Spleen (tissue), 11 donors: ENCODE measurements at regions not wholly inside any gene's neighbourhood (a gene's known extent, or its start where the extent isn't known, plus 50 kb on each side); places are given as distances from the start of the nearest gene placed in this dataset.
"Not testable (repeated sequence)": the region's sequence is repeated elsewhere in the genome, so short reads cannot be mapped to it uniquely, and the experiment has no call there.

Source experiments
- DNase-seq: peaks from one replicate; pipeline ENCODE4 v3.0.0-alpha.2; 2020
- H3K27ac ChIP-seq, 8 donors: fragments of 200-600 bp; sonication (generic) in 7 of 8; 1 replicate in 4 of 8; 2 replicates in 4 of 8; pipeline versions ENCODE4 v1.5.0 to v1.8.0; 2016 to 2021; ENCODE audit warnings: inconsistent platforms in 4 of 8, mild to moderate bottlenecking in 4 of 8, moderate library complexity in 1 of 8
- H3K27me3 ChIP-seq, 7 donors: fragments of 200-600 bp; sonication (generic) in 6 of 7; replicated peaks in 1 of 7; 1 replicate in 4 of 7; 2 replicates in 3 of 7; pipeline versions ENCODE4 v1.5.0 to v1.8.0; 2016 to 2021; ENCODE audit warnings: inconsistent platforms in 3 of 7, mild to moderate bottlenecking in 1 of 7
- H3K36me3 ChIP-seq, 6 donors: fragments of 200-600 bp; sonication (generic) in 5 of 6; 1 replicate in 4 of 6; 2 replicates in 2 of 6; pipeline versions ENCODE4 v1.5.0 to v1.8.0; 2016 to 2021; ENCODE audit warnings: inconsistent platforms in 2 of 6
- H3K4me1 ChIP-seq, 6 donors: fragments of 200-600 bp; sonication (generic) in 5 of 6; 1 replicate in 3 of 6; 2 replicates in 3 of 6; pipeline versions ENCODE4 v1.5.0 to v1.8.0; 2016 to 2021; ENCODE audit warnings: inconsistent platforms in 3 of 6
- H3K4me3 ChIP-seq, 8 donors: fragments of 200-600 bp; sonication (generic) in 7 of 8; 1 replicate in 4 of 8; 2 replicates in 4 of 8; pipeline versions ENCODE4 v1.5.0 to v1.8.0; 2016 to 2021; ENCODE audit warnings: inconsistent platforms in 4 of 8, mild to moderate bottlenecking in 4 of 8, moderate library complexity in 2 of 8
- H3K9me3 ChIP-seq, 8 donors: fragments of 200-600 bp; sonication (generic) in 7 of 8; 1 replicate in 4 of 8; 2 replicates in 4 of 8; pipeline versions ENCODE4 v1.5.0 to v1.8.0; 2016 to 2021; ENCODE audit warnings: inconsistent platforms in 4 of 8
- WGBS, 5 donors: extraction: QIAGEN DNeasy Blood & Tissue Kit in 3 of 5; methylation state at CpG; one replicate each; pipeline versions ENCODE4 v1.1.5 to v1.1.7; 2013 to 2018; 5-methylcytosine and 5-hydroxymethylcytosine counted together
- intact Hi-C: fragments of 100-400 bp; cut with DNase I; formaldehyde crosslinking; loops from one replicate; pipeline ENCODE4 v1.15.0; 2023; ENCODE audit warnings: low total_unique reads
- TF ChIP-seq, protein P1 (sequence below), 11 experiments: fragments of 200-600 bp in 7 of 11; fragments of 450-650 bp in 4 of 11; sonication (generic) in 4 of 11; IDR thresholded peaks in 8 of 11; conservative IDR thresholded peaks in 3 of 11; 1 replicate in 7 of 11; 2 replicates in 4 of 11; pipeline versions ENCODE4 v1.4.0 to v1.8.0; 2016 to 2021; ENCODE audit warnings: antibody characterized with exemption in 11 of 11, inconsistent platforms in 4 of 11, mild to moderate bottlenecking in 1 of 11
- donor health status: healthy with polysubstance abuse.
- donor health status: DM: no; HTN: no; CAD: no; lungs with moderate emphysema.
- donor health status: DM: no; HTN: no; CAD: no.
- donor health status: Bipolar disorder and iron deficiency.
- donor health status: healthy.
- donor health status: DM: no; HTN: no; CAD: no.
- donor health status: DM: yes; HTN: yes; CAD: no.

DNA sequence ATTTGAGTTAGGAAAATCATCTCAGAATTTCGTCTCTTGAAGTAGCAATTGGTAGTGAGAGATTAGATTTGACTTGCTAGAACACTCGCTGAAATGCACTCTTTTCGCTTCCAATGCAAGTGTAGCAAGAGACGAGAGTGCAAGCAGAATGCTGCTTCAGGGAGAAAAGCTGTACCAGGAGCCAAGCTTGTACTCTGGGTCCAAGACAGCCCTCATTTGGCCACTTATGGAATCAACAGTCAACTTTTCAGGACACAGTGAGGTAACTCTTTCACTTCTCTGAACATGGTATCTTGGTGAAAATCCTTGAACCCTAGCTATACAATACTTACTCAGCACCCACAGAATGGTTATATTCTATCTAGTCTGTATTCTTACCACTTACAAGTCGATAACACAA lies 107.6 kb upstream of the TERB2 start:
- H3K9me3 ChIP-seq, intact Hi-C loops, H3K36me3 ChIP-seq, H3K27ac ChIP-seq, DNase-seq, H3K4me3 ChIP-seq, H3K27me3 ChIP-seq: not testable (repeated sequence)
- 80 to 89% (median 85%) methylated on average over 5 of the region's 5 CpGs for WGBS, 5 donors
- peaks cover 0 to 11% (median 3%) of the 10 kb centered on the region in 6 donors for H3K4me1 ChIP-seq

DNA sequence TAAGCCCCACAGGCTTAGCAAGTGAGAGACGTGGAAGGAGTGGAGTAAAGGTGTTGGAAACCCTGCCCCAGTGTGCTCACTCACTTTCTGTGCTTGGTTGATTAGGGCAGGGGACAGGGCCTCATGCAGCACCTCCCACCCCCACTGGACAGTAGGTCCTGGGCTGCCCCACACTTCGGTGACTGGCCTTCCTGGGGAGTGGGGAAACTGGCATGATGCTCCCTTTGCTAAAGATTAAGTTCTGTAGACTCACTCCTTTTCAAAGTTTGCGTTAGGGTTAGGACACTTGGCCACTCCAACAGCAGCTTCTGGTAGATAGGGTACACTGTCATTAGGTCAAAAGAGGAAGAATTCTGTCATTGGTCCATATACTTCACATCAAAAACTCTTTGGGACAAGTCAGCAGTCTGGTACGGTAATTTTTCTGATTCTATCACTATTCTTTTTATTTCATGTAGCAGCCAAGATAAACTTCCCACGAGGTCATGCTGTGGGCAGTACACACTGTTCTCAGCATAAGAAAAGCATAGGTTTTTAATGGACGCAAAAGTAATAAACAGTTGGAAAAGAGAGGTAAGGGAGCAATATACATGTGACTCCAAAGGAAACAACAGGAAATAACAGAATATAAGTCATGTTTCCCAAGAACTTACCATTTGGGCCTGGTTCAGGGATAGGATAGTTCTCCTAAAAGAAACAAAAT lies 106.6 kb upstream of the TERB2 start:
- intact Hi-C loops, H3K36me3 ChIP-seq, H3K4me3 ChIP-seq, H3K27ac ChIP-seq, DNase-seq, H3K9me3 ChIP-seq, H3K27me3 ChIP-seq: not testable (repeated sequence)
- H3K4me1 ChIP-seq, result peaks cover 0 to 16% (median 4%) of the 10 kb centered on the region in 6 donors
- WGBS, 5 donors, result 84 to 94% (median 88%) methylated on average over 6 of the region's 6 CpGs

DNA sequence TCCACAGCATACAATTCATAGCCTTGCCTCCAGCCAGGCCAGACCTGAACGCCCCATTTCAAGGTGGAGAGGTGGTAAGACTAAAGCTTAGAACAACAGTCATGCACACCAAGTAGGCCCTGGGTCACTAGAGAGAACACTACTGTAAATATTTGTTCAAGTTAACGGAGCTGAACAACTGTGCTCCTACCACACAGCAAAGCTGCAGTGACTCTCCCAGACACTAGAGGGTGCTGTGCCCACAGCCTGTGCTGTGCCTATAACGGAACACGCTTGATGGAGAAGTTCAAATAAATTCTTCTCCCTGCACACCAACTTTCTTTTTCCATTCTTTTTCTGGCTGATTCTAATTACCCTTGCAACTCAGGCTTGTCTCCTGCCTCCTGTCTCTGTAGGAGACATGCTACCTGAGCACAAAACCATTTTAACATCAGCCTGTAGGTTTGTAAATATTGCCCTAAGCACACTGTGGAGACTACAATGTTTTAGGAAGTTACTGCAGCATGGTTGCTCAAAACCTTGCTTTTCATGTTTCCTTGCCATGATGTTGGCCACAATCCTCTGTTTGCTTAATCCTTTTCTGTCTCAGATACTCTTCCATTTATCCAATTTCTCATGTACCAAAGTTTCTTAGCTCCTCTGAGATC lies 103.1 kb upstream of the TERB2 start:
- H3K9me3 ChIP-seq, intact Hi-C loops, H3K27me3 ChIP-seq, H3K27ac ChIP-seq, H3K36me3 ChIP-seq, H3K4me3 ChIP-seq: not testable (repeated sequence)
- WGBS, 5 donors, result 30 to 54% (median 35%) methylated on average over 4 of the region's 4 CpGs
- TF ChIP-seq, protein P1, sequence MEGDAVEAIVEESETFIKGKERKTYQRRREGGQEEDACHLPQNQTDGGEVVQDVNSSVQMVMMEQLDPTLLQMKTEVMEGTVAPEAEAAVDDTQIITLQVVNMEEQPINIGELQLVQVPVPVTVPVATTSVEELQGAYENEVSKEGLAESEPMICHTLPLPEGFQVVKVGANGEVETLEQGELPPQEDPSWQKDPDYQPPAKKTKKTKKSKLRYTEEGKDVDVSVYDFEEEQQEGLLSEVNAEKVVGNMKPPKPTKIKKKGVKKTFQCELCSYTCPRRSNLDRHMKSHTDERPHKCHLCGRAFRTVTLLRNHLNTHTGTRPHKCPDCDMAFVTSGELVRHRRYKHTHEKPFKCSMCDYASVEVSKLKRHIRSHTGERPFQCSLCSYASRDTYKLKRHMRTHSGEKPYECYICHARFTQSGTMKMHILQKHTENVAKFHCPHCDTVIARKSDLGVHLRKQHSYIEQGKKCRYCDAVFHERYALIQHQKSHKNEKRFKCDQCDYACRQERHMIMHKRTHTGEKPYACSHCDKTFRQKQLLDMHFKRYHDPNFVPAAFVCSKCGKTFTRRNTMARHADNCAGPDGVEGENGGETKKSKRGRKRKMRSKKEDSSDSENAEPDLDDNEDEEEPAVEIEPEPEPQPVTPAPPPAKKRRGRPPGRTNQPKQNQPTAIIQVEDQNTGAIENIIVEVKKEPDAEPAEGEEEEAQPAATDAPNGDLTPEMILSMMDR (IDR thresholded peaks at IDR 0.05 in 8 of 11, conservative IDR thresholded peaks at IDR 0.05 in 3 of 11), result peak; percentile 8 to 93 (median 82)
- peak; percentile 89 for DNase-seq
- H3K4me1 ChIP-seq, result peaks cover 0 to 16% (median 4%) of the 10 kb centered on the region in 6 donors

DNA sequence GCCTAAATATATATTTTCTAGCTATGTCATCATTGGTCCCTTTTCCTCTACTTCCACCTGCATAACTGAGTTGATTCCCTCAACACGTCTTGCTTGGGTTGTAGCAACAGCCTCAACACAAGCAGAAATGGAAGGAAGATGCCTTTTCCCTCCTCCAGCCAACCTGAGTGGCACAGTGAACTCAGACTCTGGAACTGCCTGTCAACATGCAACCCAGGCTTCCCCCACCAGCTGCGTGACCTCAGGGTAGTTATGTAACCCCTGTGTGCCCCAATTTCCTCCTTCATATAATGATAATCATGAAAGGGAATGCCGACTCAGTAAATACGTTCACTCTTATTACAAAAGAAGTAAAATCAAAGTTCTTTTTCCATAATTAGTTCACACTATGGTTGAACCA lies 101.8 kb upstream of the TERB2 start:
- peaks cover 0 to 16% (median 4%) of the 10 kb centered on the region in 6 donors for H3K4me1 ChIP-seq
- H3K27me3 ChIP-seq, intact Hi-C loops, DNase-seq, H3K27ac ChIP-seq, H3K36me3 ChIP-seq, H3K9me3 ChIP-seq, H3K4me3 ChIP-seq: not testable (repeated sequence)
- WGBS, 5 donors, result 29 to 77% (median 54%) methylated on average over 4 of the region's 4 CpGs

DNA sequence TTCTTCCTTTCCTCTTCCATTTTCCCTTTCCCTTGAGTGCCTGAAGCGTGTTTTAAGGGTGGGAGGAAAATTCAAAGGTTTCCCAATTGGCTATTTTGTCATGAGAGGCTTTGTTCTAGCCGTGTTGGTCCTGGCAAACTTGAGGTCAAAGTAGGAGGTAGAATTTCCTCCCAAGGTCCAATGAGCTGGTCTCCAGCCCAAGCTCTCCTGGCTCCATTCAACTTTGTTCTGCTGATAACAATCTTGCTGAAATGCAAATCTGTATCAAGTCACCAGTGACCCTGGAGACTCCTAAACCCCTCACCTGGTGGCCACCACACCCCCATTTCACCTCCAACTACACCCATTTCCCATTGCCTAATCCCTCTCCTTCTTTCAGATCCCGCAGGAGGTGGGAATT lies 100.2 kb upstream of the TERB2 start:
- intact Hi-C loops, result not testable (repeated sequence)

DNA sequence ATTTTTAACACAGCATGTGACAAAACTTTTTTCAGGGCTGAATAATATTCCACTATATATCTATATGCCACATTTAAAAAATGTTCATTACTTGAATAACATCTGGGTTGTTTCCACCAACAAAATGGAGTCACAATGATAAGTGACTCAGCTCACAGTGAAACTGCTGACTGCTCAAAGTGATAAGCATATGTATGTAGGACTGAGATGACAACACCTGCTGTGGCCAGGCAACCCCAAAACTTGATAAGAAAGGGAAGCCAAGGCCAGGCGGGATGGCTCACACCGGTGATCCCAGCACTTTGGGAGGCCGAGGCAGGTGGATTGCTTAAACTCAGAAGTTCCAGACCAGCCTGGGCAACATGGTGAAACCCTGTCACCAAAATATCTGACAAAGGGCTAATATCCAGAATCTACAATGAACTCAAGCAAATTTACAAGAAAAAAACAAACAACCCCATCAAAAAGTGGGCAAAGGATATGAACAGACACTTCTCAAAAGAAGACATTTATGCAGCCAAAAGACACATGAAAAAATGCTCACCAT lies 99.2 kb upstream of the TERB2 start:
- DNase-seq, H3K36me3 ChIP-seq, H3K27ac ChIP-seq, intact Hi-C loops, H3K27me3 ChIP-seq, H3K4me3 ChIP-seq: not testable (repeated sequence)
- Histone ChIP-seq H3K4me1 (peaks cover 0 to 16% (median 4%) of the 10 kb centered on the region in 6 donors), H3K9me3 (peaks cover 0 to 10% (median 3%) of the 10 kb centered on the region in 8 donors)
- WGBS, 5 donors, result 71 to 100% (median 100%) methylated on average over 1 to 2 of the region's 3 CpGs; no CpG with 5 or more reads in 1 of the 5 donors

More for the DNA sequence above, 100.2 kb upstream of the TERB2 start:
- H3K4me3 ChIP-seq, H3K27ac ChIP-seq, H3K27me3 ChIP-seq, H3K9me3 ChIP-seq, DNase-seq, H3K36me3 ChIP-seq: not testable (repeated sequence)
- peaks cover 0 to 16% (median 4%) of the 10 kb centered on the region in 6 donors for H3K4me1 ChIP-seq
- WGBS, 5 donors, result 60 to 88% (median 79%) methylated on average over 2 to 3 of the region's 3 CpGs

DNA sequence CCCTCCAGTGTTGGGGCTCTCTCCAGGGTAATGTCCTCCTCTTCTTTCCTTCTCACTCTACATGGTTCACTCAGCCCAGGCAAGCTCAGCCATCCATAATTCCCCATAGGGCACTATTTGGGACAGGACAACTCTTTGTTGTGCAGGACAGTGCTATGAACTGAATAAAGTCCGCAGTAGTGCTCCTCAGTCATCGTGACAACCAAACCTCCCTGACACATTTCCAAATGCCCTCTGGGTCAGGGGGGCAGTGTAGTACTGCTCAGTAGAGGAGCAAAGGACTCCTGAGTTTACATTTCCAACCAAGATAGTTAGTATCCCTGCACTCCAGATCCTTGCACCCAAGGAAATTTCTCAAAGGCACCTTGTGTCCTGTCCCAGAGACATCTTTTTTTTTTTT lies 97.4 kb upstream of the TERB2 start:
- H3K9me3 ChIP-seq, result peaks cover 0 to 17% (median 3%) of the 10 kb centered on the region in 8 donors
- H3K27ac ChIP-seq, H3K4me3 ChIP-seq, H3K4me1 ChIP-seq, DNase-seq, intact Hi-C loops, H3K27me3 ChIP-seq, H3K36me3 ChIP-seq: not testable (repeated sequence)
- WGBS, 5 donors, result 83 to 97% (median 94%) methylated on average over 2 of the region's 2 CpGs

DNA sequence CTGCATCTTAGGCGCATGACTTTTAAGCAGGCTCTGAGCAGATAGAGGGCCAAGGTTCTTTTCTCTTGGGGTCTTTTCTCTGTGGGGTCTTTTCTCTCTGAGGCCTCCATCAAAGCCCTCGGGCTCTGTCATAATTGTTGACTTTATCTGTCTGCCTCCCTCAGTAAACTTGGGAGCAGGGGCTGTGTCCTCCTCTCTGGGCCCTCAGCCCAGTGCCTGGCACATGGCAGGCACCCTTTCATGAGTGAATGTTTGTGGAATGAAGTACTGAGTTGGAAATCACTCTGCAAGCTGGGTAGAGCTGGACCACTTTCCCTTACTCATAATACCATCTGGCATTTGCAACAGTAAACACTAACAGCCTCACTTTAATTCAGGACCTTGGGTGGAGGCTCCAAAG lies 96.3 kb upstream of the TERB2 start:
- H3K4me1 ChIP-seq, intact Hi-C loops: not testable (repeated sequence)
- WGBS, 5 donors, result 71 to 96% (median 88%) methylated on average over 2 of the region's 2 CpGs

More for the DNA sequence above, 96.3 kb upstream of the TERB2 start:
- not testable (repeated sequence) for H3K36me3 ChIP-seq, H3K4me3 ChIP-seq, H3K27ac ChIP-seq, H3K27me3 ChIP-seq, DNase-seq
- peaks cover 0 to 17% (median 3%) of the 10 kb centered on the region in 8 donors for H3K9me3 ChIP-seq
